Suprapubic skin (tissue), 4 donors: ENCODE measurements at regions not wholly inside any gene's neighbourhood (a gene's known extent, or its start where the extent isn't known, plus 50 kb on each side); places are given as distances from the start of the nearest gene placed in this dataset.

ENCODE experiments used
- DNase-seq, 2 donors: peaks; one replicate each; pipeline ENCODE4 v3.0.0-alpha.2; 2019; ENCODE audit warnings: low spot score in 2 of 2
- H3K27ac ChIP-seq: fragments of 200-600 bp; sonication (generic); one replicate; pipeline ENCODE4 v1.5.1; 2019
- H3K27me3 ChIP-seq: fragments of 200-600 bp; sonication (generic); one replicate; pipeline ENCODE4 v1.5.1; 2019
- H3K36me3 ChIP-seq: fragments of 200-600 bp; sonication (generic); one replicate; pipeline ENCODE4 v1.5.1; 2019
- H3K4me1 ChIP-seq: fragments of 200-600 bp; sonication (generic); one replicate; pipeline ENCODE4 v1.5.1; 2019
- H3K4me3 ChIP-seq: fragments of 200-600 bp; sonication (generic); one replicate; pipeline ENCODE4 v1.5.1; 2019; ENCODE audit warnings: mild to moderate bottlenecking
- H3K9me3 ChIP-seq: fragments of 200-600 bp; sonication (generic); one replicate; pipeline ENCODE4 v1.5.1; 2019
- EP300 ChIP-seq: sonication (generic); formaldehyde crosslinking; IDR thresholded peaks from one replicate; pipeline ENCODE4 v1.6.1; 2017; ENCODE audit warnings: antibody characterized with exemption
- POLR2A ChIP-seq, 2 donors: fragments of 450-650 bp; IDR thresholded peaks; one replicate each; pipeline ENCODE4 v1.6.1; 2017; ENCODE audit warnings: antibody characterized with exemption in 2 of 2, mild to moderate bottlenecking in 2 of 2, moderate library complexity in 2 of 2
- POLR2AphosphoS5 ChIP-seq, 3 donors: sonication (generic); formaldehyde crosslinking; IDR thresholded peaks; one replicate each; pipeline ENCODE4 v1.6.1; 2017; ENCODE audit warnings: antibody characterized with exemption in 3 of 3
- WGBS: methylation state at CpG from one replicate; pipeline ENCODE4 v1.1.5; 2018; 5-methylcytosine and 5-hydroxymethylcytosine counted together
- TF ChIP-seq, protein P1 (sequence below), 2 donors: fragments of 200-600 bp in 1 of 2; fragments of 450-650 bp in 1 of 2; sonication (generic) in 1 of 2; IDR thresholded peaks; one replicate each; pipeline ENCODE4 v1.5.1; 2016 to 2019; ENCODE audit warnings: antibody characterized with exemption in 2 of 2, mild to moderate bottlenecking in 1 of 2, moderate library complexity in 1 of 2

- 87% methylated on average over 1 of the region's 1 CpG for WGBS
- Histone ChIP-seq H3K36me3 (no peaks in the 10 kb centered on the region), H3K9me3 (no peaks in the 10 kb centered on the region), H3K27me3 (peaks cover 2% of the 10 kb centered on the region), H3K4me1 (no peaks in the 10 kb centered on the region), H3K27ac (no peak overlapping the region), H3K4me3 (no peak overlapping the region)
- TF ChIP-seq, protein P1, sequence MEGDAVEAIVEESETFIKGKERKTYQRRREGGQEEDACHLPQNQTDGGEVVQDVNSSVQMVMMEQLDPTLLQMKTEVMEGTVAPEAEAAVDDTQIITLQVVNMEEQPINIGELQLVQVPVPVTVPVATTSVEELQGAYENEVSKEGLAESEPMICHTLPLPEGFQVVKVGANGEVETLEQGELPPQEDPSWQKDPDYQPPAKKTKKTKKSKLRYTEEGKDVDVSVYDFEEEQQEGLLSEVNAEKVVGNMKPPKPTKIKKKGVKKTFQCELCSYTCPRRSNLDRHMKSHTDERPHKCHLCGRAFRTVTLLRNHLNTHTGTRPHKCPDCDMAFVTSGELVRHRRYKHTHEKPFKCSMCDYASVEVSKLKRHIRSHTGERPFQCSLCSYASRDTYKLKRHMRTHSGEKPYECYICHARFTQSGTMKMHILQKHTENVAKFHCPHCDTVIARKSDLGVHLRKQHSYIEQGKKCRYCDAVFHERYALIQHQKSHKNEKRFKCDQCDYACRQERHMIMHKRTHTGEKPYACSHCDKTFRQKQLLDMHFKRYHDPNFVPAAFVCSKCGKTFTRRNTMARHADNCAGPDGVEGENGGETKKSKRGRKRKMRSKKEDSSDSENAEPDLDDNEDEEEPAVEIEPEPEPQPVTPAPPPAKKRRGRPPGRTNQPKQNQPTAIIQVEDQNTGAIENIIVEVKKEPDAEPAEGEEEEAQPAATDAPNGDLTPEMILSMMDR (IDR thresholded peaks at IDR 0.05): no peak
- TF ChIP-seq POLR2A (IDR thresholded peaks at IDR 0.05) (no peak), POLR2AphosphoS5 (IDR thresholded peaks at IDR 0.05) (no peak), EP300 (no peak)
- DNase-seq: no peak
Measured at GRCh38 chr2:15687243-15687642, 95.6 kb downstream of the DDX1 start.

DNA sequence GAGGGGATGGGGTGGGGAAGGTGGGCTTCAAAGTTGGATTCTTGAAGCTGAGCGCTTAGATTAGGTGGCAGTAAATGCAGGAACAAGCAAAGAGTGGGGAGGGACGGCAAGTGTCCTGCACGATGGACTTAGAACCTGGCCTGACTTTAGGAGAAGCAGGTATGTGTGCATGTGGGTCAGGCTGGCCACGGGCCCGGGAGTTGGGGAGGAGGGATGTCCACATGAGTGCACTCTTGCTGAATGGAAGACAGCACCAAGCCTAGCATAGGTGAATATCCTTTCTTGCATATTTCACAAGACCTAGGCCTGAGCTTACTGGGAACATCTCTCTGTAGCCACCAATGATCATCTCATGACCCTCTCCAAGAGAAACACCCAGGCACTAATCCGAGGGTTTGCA, 96.1 kb downstream of the DDX1 start:
- Histone ChIP-seq H3K36me3 (no peaks in the 10 kb centered on the region), H3K27me3 (peaks cover 2% of the 10 kb centered on the region), H3K4me1 (no peaks in the 10 kb centered on the region), H3K27ac (no peak overlapping the region), H3K4me3 (no peak overlapping the region), H3K9me3 (no peaks in the 10 kb centered on the region)
- 95% methylated on average over 6 of the region's 6 CpGs for WGBS
- no peak for DNase-seq
- TF ChIP-seq EP300 (no peak), POLR2A (IDR thresholded peaks at IDR 0.05) (no peak), POLR2AphosphoS5 (IDR thresholded peaks at IDR 0.05) (no peak)
- TF ChIP-seq, protein P1 (IDR thresholded peaks at IDR 0.05): no peak

DNA sequence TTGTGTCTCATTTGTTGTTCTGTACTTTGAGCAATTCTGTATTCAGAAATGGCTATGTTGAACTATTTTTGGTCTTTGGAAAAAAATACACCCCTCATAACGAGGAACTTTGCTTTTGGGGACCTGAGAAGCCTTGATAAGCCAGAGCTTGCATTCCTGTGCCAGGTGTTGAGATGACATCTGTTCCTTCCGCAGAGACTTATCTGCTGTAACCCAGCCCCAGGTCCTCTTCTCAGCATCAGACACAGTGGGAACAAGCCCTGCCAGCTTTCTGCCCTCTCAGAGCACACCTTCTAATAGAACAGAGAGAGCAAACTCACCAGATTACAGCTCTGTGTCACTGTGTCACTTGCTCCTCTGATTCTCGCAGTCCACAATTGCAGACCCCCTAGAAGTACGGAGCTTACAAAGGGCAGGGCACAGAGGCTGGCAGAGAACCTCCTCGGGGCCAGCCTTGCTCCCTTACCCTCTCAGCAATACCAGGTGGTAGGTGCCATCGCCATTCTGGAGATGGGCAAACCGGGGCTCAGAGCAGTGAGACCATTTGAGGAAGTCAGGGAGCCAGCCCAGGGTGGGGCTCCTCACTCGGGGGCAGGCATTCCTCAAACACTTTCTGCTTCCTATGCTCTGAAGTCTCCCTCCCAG, 97.4 kb downstream of the DDX1 start:
- no peaks in the 10 kb centered on the region for H3K4me1 ChIP-seq
- H3K36me3 ChIP-seq: no peaks in the 10 kb centered on the region
- no peaks in the 10 kb centered on the region for H3K9me3 ChIP-seq
- no peak for DNase-seq
- TF ChIP-seq EP300 (no peak), POLR2AphosphoS5 (IDR thresholded peaks at IDR 0.05) (no peak), POLR2A (IDR thresholded peaks at IDR 0.05) (no peak)
- TF ChIP-seq, protein P1 (IDR thresholded peaks at IDR 0.05): no peak
- WGBS: 54% methylated on average over 8 of the region's 8 CpGs
- no peak overlapping the region for H3K4me3 ChIP-seq
- peaks cover 2% of the 10 kb centered on the region for H3K27me3 ChIP-seq
- no peak overlapping the region for H3K27ac ChIP-seq

GRCh38 chr2:15689654-15690053, 98.0 kb downstream of the DDX1 start:
- TF ChIP-seq, protein P1 (IDR thresholded peaks at IDR 0.05): no peak
- no peak for TF ChIP-seq EP300
- no peak for TF ChIP-seq POLR2AphosphoS5 (IDR thresholded peaks at IDR 0.05)
- no peak for TF ChIP-seq POLR2A (IDR thresholded peaks at IDR 0.05)
- Histone ChIP-seq H3K27ac (no peak overlapping the region), H3K36me3 (no peaks in the 10 kb centered on the region), H3K27me3 (peaks cover 2% of the 10 kb centered on the region), H3K9me3 (no peaks in the 10 kb centered on the region), H3K4me1 (no peaks in the 10 kb centered on the region), H3K4me3 (no peak overlapping the region)
- no peak for DNase-seq
- 81% methylated on average over 10 of the region's 10 CpGs for WGBS

DNA sequence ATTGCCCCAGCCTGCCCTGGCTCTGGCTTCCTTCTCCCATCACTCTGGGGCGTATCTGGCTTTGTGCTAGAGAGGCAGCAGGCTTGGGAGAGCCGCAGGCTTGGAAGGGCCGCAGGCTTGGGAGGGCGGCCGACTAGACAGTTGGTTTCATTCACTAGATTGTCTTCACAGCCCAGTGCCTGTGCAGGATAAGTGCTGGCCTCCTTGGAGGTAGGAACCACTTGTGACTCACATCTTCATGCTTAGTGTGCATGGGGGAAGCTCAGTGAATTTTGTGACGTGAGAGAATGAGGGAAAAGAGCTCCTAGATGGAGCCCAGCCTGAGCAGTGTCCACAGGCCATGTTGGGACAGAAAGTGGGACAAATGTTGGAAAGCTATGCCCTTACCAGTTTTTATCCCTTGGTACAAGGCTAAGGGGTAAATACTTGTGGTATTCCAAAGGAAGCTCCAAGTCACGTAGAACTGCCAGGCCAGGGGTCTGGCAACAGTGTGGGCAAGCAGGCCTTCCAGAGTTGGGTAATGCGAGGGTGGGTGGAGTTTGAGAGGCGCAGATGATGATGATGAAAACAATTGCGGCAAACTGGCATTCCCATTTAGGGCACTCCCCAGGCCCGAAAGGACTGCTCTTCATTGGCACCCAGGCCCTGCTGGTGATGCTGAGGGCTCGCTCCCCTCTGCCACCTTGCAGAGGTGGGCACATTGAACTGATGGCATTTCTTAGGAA, 100.1 kb downstream of the DDX1 start:
- H3K4me3 ChIP-seq: no peak overlapping the region
- no peaks in the 10 kb centered on the region for H3K36me3 ChIP-seq
- WGBS: 90% methylated on average over 12 of the region's 12 CpGs
- no peaks in the 10 kb centered on the region for H3K4me1 ChIP-seq
- no peak for DNase-seq
- peaks cover 2% of the 10 kb centered on the region for H3K27me3 ChIP-seq
- H3K9me3 ChIP-seq: no peaks in the 10 kb centered on the region
- TF ChIP-seq EP300 (no peak), POLR2A (IDR thresholded peaks at IDR 0.05) (no peak), POLR2AphosphoS5 (IDR thresholded peaks at IDR 0.05) (no peak)
- TF ChIP-seq, protein P1 (IDR thresholded peaks at IDR 0.05): no peak
- H3K27ac ChIP-seq: no peak overlapping the region
